ENCODE measurements at regions not wholly inside any gene's neighbourhood (a gene's known extent, or its start where the extent isn't known, plus 50 kb on each side); places are given as distances from the start of the nearest gene placed in this dataset.

DNA sequence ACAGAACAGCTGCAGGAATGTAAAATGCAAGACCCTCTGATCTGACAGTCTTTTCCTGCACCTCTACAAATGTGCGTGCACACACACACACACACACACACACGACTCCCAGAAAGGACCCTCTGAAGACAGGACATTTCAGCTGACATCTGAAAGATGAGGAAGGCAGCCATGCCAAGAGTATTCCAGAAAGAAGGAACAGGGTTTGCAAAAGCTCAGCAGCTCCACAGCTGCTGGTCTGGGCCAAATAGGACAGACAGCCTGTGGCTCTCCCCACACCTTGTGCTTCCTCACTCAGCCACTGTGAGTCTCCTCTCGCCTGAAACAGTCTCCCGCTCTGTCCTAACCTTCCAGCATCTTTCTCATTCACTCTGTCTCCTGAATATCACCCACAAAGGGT, 189.0 kb downstream of the PALM2AKAP2 start:
- ATAC-seq (replicated peaks in 1 of 4) (peak in 1 of 4 experiments; percentile 36), DNase-seq (no peak)
- Histone ChIP-seq H3K27ac (ENCODE audit: low read length) (peak overlapping the region; percentile 79), H3K9me3 (no peaks in the 10 kb centered on the region), H3K36me3 (ENCODE audit: control insufficient read depth in 2 of 2, extremely low read depth in 1 of 2, insufficient read depth in 1 of 2, low read length in 1 of 2) (no peaks in the 10 kb centered on the region), H3K27me3 (replicated peaks in 1 of 2; ENCODE audit: control insufficient read depth in 2 of 2, extremely low read depth in 1 of 2, insufficient read depth in 2 of 2, low read length in 1 of 2) (no peaks in the 10 kb centered on the region), H3K4me3 (ENCODE audit: control insufficient read depth in 1 of 2, extremely low read depth in 1 of 2, low read length in 1 of 2) (no peak overlapping the region), H3K4me1 (ENCODE audit: control insufficient read depth in 1 of 2, extremely low read depth in 1 of 2, insufficient read depth in 2 of 2, low read length in 2 of 2) (peaks cover 27 to 37% of the 10 kb centered on the region in 2 experiments)
- H3K4me1 Mint-ChIP-seq = peaks cover 62 to 77% (median 75%) of the 10 kb centered on the region in 3 donors
- CTCF ChIA-PET = no interaction called here
- no peaks in the 10 kb centered on the region for H3K9me3 Mint-ChIP-seq
- POLR2A ChIA-PET = interaction anchor here in 1 of 2 donors (0.7 kb wide), 1 partner anchor 82 kb away, joined by 5 read pairs; no protein-coding TSS in a partner anchor
- H3K27me3 Mint-ChIP-seq = no peaks in the 10 kb centered on the region
- WGBS (ENCODE audit: insufficient coverage) = 79% methylated on average over 4 of the region's 4 CpGs
- H3K36me3 Mint-ChIP-seq = no peaks in the 10 kb centered on the region
- H3K27ac Mint-ChIP-seq = peak overlapping the region; percentile 94 to 96
- H3K4me3 Mint-ChIP-seq = peak overlapping the region in 2 of 3 donors; percentile 25 to 53

GRCh38 chr9:109969573-109970237, 189.7 kb downstream of the PALM2AKAP2 start:
- H3K9me3 Mint-ChIP-seq = no peaks in the 10 kb centered on the region
- Histone ChIP-seq H3K4me3 (ENCODE audit: control insufficient read depth in 1 of 2, extremely low read depth in 1 of 2, low read length in 1 of 2) (no peak overlapping the region), H3K27ac (ENCODE audit: low read length) (no peak overlapping the region), H3K27me3 (replicated peaks in 1 of 2; ENCODE audit: control insufficient read depth in 2 of 2, extremely low read depth in 1 of 2, insufficient read depth in 2 of 2, low read length in 1 of 2) (no peaks in the 10 kb centered on the region), H3K4me1 (ENCODE audit: control insufficient read depth in 1 of 2, extremely low read depth in 1 of 2, insufficient read depth in 2 of 2, low read length in 2 of 2) (peaks cover 27 to 39% of the 10 kb centered on the region in 2 experiments), H3K36me3 (ENCODE audit: control insufficient read depth in 2 of 2, extremely low read depth in 1 of 2, insufficient read depth in 1 of 2, low read length in 1 of 2) (no peaks in the 10 kb centered on the region), H3K9me3 (no peaks in the 10 kb centered on the region)
- WGBS (ENCODE audit: insufficient coverage) = no CpG with 5 or more reads among the region's 1 CpG
- H3K27ac Mint-ChIP-seq = peak overlapping the region; percentile 94 to 96
- peak overlapping the region in 1 of 3 donors; percentile 53 for H3K4me3 Mint-ChIP-seq
- no peaks in the 10 kb centered on the region for H3K27me3 Mint-ChIP-seq
- ChIA-PET CTCF (no interaction called here), POLR2A (no interaction called here)
- peaks cover 69 to 82% (median 81%) of the 10 kb centered on the region in 3 donors for H3K4me1 Mint-ChIP-seq
- H3K36me3 Mint-ChIP-seq = no peaks in the 10 kb centered on the region
- DNase-seq (no peak), ATAC-seq (replicated peaks in 1 of 4) (no peak)

DNA sequence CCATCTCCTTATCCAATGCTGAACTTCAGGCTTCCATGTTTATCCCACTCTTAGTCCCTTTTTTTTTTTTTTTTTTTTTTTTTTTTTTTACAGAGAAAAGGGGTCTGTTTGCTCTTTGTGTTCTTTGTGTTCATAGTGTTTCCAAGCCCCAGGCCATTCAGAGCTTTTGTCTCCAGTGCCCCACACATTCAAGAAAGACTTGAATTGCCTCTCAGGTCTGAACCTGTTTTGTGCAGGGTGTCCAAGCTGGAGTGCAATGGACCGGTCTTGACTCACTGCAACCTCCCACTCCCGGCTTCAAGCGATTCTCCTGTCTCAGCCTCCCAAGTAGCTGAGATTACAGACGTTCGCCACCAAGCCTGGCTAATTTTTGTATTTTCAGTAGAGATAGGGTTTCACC, 191.2 kb downstream of the PALM2AKAP2 start:
- ATAC-seq (replicated peaks in 1 of 4) = no peak
- no peaks in the 10 kb centered on the region for H3K9me3 ChIP-seq
- H3K4me3 ChIP-seq (ENCODE audit: control insufficient read depth in 1 of 2, extremely low read depth in 1 of 2, low read length in 1 of 2) = no peak overlapping the region
- no peak overlapping the region for H3K27ac Mint-ChIP-seq
- H3K9me3 Mint-ChIP-seq = no peaks in the 10 kb centered on the region
- no peaks in the 10 kb centered on the region for H3K27me3 Mint-ChIP-seq
- peaks cover 27 to 39% of the 10 kb centered on the region in 2 experiments for H3K4me1 ChIP-seq (ENCODE audit: control insufficient read depth in 1 of 2, extremely low read depth in 1 of 2, insufficient read depth in 2 of 2, low read length in 2 of 2)
- peaks cover 67 to 81% (median 71%) of the 10 kb centered on the region in 3 donors for H3K4me1 Mint-ChIP-seq
- no peaks in the 10 kb centered on the region for H3K36me3 ChIP-seq (ENCODE audit: control insufficient read depth in 2 of 2, extremely low read depth in 1 of 2, insufficient read depth in 1 of 2, low read length in 1 of 2)
- H3K4me3 Mint-ChIP-seq = no peak overlapping the region
- no peak overlapping the region for H3K27ac ChIP-seq (ENCODE audit: low read length)
- no peaks in the 10 kb centered on the region for H3K36me3 Mint-ChIP-seq
- ChIA-PET CTCF (interaction anchor here in 1 of 2 donors (0.7 kb wide), 1 partner anchor 80 kb away, joined by 4 read pairs; no protein-coding TSS in a partner anchor), POLR2A (no interaction called here)
- no peak for DNase-seq
- no peaks in the 10 kb centered on the region for H3K27me3 ChIP-seq (replicated peaks in 1 of 2; ENCODE audit: control insufficient read depth in 2 of 2, extremely low read depth in 1 of 2, insufficient read depth in 2 of 2, low read length in 1 of 2)
- WGBS (ENCODE audit: insufficient coverage) = 100% methylated on average over 1 of the region's 5 CpGs

DNA sequence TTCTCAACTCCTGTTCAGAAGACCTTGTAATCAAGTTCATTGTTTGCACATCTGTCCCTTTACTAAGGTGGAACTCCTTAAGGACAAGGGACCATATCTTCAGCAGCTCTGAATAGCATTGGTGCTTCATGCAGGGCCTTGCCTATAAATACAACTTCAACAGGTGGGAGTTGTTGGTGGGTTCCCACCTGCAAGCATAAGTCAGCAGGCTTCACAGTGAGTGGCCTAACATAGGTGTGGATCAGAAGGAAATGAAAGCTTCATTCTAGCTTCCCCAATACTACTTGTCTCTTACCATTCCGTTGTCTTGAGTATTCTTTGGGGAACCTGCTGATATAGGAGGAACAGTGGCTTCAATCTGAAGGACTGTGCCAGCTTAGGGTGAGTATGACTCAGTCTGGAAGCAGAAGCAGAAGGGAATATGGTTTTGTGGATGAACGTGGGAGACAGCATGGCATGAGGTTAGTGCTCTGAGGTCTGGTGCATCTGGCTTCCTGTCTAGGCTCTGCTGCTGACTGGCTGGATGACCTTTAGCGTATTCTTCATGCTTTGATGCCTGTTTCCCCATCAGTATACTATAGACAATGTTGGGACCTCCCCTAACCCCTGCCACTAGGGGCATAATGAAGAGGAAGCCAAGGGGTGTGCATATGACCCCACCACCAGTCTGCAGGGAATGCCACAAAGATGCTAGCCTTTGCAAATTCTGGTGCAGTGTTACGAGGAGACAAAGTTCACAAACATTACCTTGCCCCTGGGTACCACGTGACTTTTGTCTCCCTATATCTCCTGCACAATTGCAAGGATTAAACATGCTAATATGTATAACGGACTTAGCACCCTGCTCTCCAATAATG, 192.3 kb downstream of the PALM2AKAP2 start:
- DNase-seq (peak in 1 of 35 experiments; percentile 15), ATAC-seq (replicated peaks in 1 of 4) (no peak)
- H3K9me3 Mint-ChIP-seq = no peaks in the 10 kb centered on the region
- H3K36me3 Mint-ChIP-seq = no peaks in the 10 kb centered on the region
- Histone ChIP-seq H3K27me3 (replicated peaks in 1 of 2; ENCODE audit: control insufficient read depth in 2 of 2, extremely low read depth in 1 of 2, insufficient read depth in 2 of 2, low read length in 1 of 2) (no peaks in the 10 kb centered on the region), H3K4me1 (ENCODE audit: control insufficient read depth in 1 of 2, extremely low read depth in 1 of 2, insufficient read depth in 2 of 2, low read length in 2 of 2) (peaks cover 27 to 35% of the 10 kb centered on the region in 2 experiments), H3K4me3 (ENCODE audit: control insufficient read depth in 1 of 2, extremely low read depth in 1 of 2, low read length in 1 of 2) (no peak overlapping the region), H3K27ac (ENCODE audit: low read length) (no peak overlapping the region), H3K36me3 (ENCODE audit: control insufficient read depth in 2 of 2, extremely low read depth in 1 of 2, insufficient read depth in 1 of 2, low read length in 1 of 2) (no peaks in the 10 kb centered on the region), H3K9me3 (no peaks in the 10 kb centered on the region)
- CTCF ChIA-PET = no interaction called here
- 83% methylated on average over 3 of the region's 6 CpGs for WGBS (ENCODE audit: insufficient coverage)
- H3K27me3 Mint-ChIP-seq = no peaks in the 10 kb centered on the region
- peaks cover 58 to 71% (median 61%) of the 10 kb centered on the region in 3 donors for H3K4me1 Mint-ChIP-seq
- peak overlapping the region in 1 of 3 donors; percentile 13 for H3K4me3 Mint-ChIP-seq
- H3K27ac Mint-ChIP-seq = peak overlapping the region in 1 of 2 donors; percentile 7
- POLR2A ChIA-PET = no interaction called here

DNA sequence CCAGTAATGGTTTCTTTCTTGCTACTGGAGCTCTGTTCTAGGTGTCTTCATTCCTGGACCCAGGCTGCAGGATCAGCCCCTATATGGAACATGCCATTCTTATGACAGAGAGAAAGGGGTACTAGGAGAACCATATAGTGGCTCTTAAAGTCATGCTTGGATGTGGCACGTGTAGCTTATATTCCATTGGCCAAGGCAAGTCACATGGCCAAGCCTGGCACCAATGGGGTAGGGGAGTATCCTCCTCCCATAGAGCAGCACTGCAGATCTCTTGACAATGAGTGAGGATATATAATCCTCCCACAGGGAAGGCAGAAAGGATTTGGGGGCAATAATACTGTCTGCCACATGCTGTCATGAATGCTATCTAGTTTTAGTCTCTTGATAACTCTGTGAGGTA, 193.3 kb downstream of the PALM2AKAP2 start:
- Mint-ChIP-seq H3K36me3 (no peaks in the 10 kb centered on the region), H3K27me3 (no peaks in the 10 kb centered on the region), H3K9me3 (no peaks in the 10 kb centered on the region), H3K4me1 (peaks cover 48 to 61% (median 50%) of the 10 kb centered on the region in 3 donors), H3K27ac (peak overlapping the region in 1 of 2 donors; percentile 28), H3K4me3 (no peak overlapping the region)
- ATAC-seq (replicated peaks in 1 of 4) (no peak), DNase-seq (no peak)
- H3K4me3 ChIP-seq (ENCODE audit: control insufficient read depth in 1 of 2, extremely low read depth in 1 of 2, low read length in 1 of 2) = no peak overlapping the region
- peaks cover 20 to 25% of the 10 kb centered on the region in 2 experiments for H3K4me1 ChIP-seq (ENCODE audit: control insufficient read depth in 1 of 2, extremely low read depth in 1 of 2, insufficient read depth in 2 of 2, low read length in 2 of 2)
- H3K27me3 ChIP-seq (replicated peaks in 1 of 2; ENCODE audit: control insufficient read depth in 2 of 2, extremely low read depth in 1 of 2, insufficient read depth in 2 of 2, low read length in 1 of 2) = no peaks in the 10 kb centered on the region
- H3K9me3 ChIP-seq = no peaks in the 10 kb centered on the region
- H3K27ac ChIP-seq (ENCODE audit: low read length) = no peak overlapping the region
- no CpG with 5 or more reads among the region's 1 CpG for WGBS (ENCODE audit: insufficient coverage)
- POLR2A ChIA-PET = no interaction called here
- no peaks in the 10 kb centered on the region for H3K36me3 ChIP-seq (ENCODE audit: control insufficient read depth in 2 of 2, extremely low read depth in 1 of 2, insufficient read depth in 1 of 2, low read length in 1 of 2)
- CTCF ChIA-PET = no interaction called here

DNA sequence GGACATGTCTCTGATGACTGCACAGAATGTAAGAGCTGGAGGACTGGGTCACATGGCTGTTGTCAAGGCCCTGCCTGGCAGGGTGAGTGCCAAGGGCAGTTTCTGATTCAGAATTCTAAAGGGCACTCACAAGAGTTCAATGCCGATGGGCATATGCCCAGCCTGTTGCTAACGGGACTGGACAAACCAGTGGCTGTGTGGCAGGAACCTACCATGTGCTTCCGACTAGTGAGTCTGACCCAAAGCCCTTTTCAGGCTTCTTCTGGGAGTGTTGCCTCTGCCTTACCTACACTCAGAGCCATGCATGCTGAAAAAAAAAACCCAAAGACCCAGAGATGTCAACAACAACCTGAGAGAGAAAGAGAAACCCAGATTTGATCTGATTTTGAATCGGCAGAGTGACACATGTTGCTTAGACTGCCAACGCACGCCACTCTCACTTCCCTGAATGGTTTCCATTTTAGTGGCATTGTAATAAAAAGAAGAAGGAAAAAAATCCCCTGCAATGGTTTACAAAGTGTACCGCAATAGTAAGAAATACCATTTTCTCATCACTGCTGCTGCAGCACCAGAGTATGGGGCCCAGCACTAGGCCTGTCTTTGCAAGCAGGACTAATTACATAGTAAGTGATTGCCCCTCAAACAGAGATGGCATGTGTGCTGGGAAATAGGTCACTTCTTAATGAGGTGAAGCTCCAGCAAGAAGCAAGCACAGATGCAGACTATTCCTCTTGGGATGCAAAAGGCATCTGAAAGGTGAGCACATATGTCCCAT, 194.3 kb downstream of the PALM2AKAP2 start:
- H3K4me1 ChIP-seq (ENCODE audit: control insufficient read depth in 1 of 2, extremely low read depth in 1 of 2, insufficient read depth in 2 of 2, low read length in 2 of 2) = peaks cover 11 to 15% of the 10 kb centered on the region in 2 experiments
- ATAC-seq (replicated peaks in 1 of 4) = peak; percentile 51 to 69 (median 60)
- no peak overlapping the region for H3K4me3 ChIP-seq (ENCODE audit: control insufficient read depth in 1 of 2, extremely low read depth in 1 of 2, low read length in 1 of 2)
- no peaks in the 10 kb centered on the region for H3K36me3 Mint-ChIP-seq
- H3K27me3 ChIP-seq (replicated peaks in 1 of 2; ENCODE audit: control insufficient read depth in 2 of 2, extremely low read depth in 1 of 2, insufficient read depth in 2 of 2, low read length in 1 of 2) = no peaks in the 10 kb centered on the region
- ChIA-PET CTCF (no interaction called here), POLR2A (no interaction called here)
- H3K4me3 Mint-ChIP-seq = no peak overlapping the region
- no peaks in the 10 kb centered on the region for H3K9me3 ChIP-seq
- 63% methylated on average over 2 of the region's 7 CpGs for WGBS (ENCODE audit: insufficient coverage)
- no peaks in the 10 kb centered on the region for H3K36me3 ChIP-seq (ENCODE audit: control insufficient read depth in 2 of 2, extremely low read depth in 1 of 2, insufficient read depth in 1 of 2, low read length in 1 of 2)
- peaks cover 38 to 52% (median 40%) of the 10 kb centered on the region in 3 donors for H3K4me1 Mint-ChIP-seq
- DNase-seq = peak in 1 of 35 experiments; percentile 38
- H3K27ac ChIP-seq (ENCODE audit: low read length) = peak overlapping the region; percentile 39
- H3K27me3 Mint-ChIP-seq = no peaks in the 10 kb centered on the region
- H3K9me3 Mint-ChIP-seq = no peaks in the 10 kb centered on the region
- peak overlapping the region; percentile 62 to 76 for H3K27ac Mint-ChIP-seq
